CD8-positive, alpha-beta memory T cell (primary cell): ENCODE measurements at regions not wholly inside any gene's neighbourhood (a gene's known extent, or its start where the extent isn't known, plus 50 kb on each side); places are given as distances from the start of the nearest gene placed in this dataset.
"Not testable (repeated sequence)": the region's sequence is repeated elsewhere in the genome, so short reads cannot be mapped to it uniquely, and the experiment has no call there.

ENCODE experiments used
- CTCF ChIA-PET: fragments of 350-600 bp; sonication (Branson Sonifier 250); formaldehyde crosslinking; loops from one replicate; lab custom pipeline; 2021; ENCODE audit warnings: antibody characterized with exemption; lab: Charles Lee
- POLR2A ChIA-PET: fragments of 350-600 bp; sonication (Branson Sonifier 250); formaldehyde crosslinking; loops from one replicate; lab custom pipeline; 2021; ENCODE audit warnings: antibody characterized with exemption; lab: Charles Lee
- DNase-seq, 5 donors: peaks; one replicate each; pipeline versions ENCODE4 v3.0.0 to v3.0.0-alpha.2; 2020 to 2022; ENCODE audit warnings: mixed read lengths in 1 of 5
- H3K27ac ChIP-seq: one replicate; pipeline ENCODE4 v1.7.0; 2013; ENCODE audit warnings: low read depth, mild to moderate bottlenecking, low read length, moderate library complexity
- H3K27me3 ChIP-seq: 2 replicates; pipeline ENCODE4 v1.7.0; 2013; ENCODE audit warnings: low read length, mild to moderate bottlenecking; ENCODE audit not compliant: insufficient read depth, poor library complexity, severe bottlenecking
- H3K36me3 ChIP-seq: 2 replicates; pipeline ENCODE4 v1.7.0; 2013; ENCODE audit warnings: mild to moderate bottlenecking, low read length, moderate library complexity; ENCODE audit not compliant: insufficient read depth
- H3K4me1 ChIP-seq: 2 replicates; pipeline ENCODE4 v1.7.0; 2013; ENCODE audit warnings: mild to moderate bottlenecking, low read length, moderate library complexity; ENCODE audit not compliant: insufficient read depth
- H3K4me3 ChIP-seq: 2 replicates; pipeline ENCODE4 v1.7.0; 2013; ENCODE audit warnings: mild to moderate bottlenecking, low read length
- H3K9me3 ChIP-seq: 2 replicates; pipeline ENCODE4 v1.7.0; 2013; ENCODE audit warnings: mild to moderate bottlenecking, low read length
- H3K27ac Mint-ChIP-seq, 8 donors: one replicate each; pipeline ENCODE4 v1.8.0; 2020 to 2021; ENCODE audit warnings: mixed read lengths in 8 of 8, mild to moderate bottlenecking in 6 of 8, inconsistent platforms in 3 of 8, moderate library complexity in 3 of 8
- H3K27me3 Mint-ChIP-seq, 2 donors: one replicate each; pipeline ENCODE4 v1.8.0; 2020 to 2021; ENCODE audit warnings: mixed read lengths in 2 of 2, mild to moderate bottlenecking in 1 of 2, moderate library complexity in 1 of 2
- H3K36me3 Mint-ChIP-seq, 3 donors: one replicate each; pipeline ENCODE4 v1.8.0; 2020 to 2021; ENCODE audit warnings: mixed read lengths in 3 of 3, inconsistent platforms in 1 of 3, mild to moderate bottlenecking in 1 of 3
- H3K4me1 Mint-ChIP-seq, 3 donors: one replicate each; pipeline ENCODE4 v1.8.0; 2020 to 2021; ENCODE audit warnings: mixed read lengths in 3 of 3, inconsistent platforms in 1 of 3, mild to moderate bottlenecking in 1 of 3
- H3K4me3 Mint-ChIP-seq, 7 donors: one replicate each; pipeline ENCODE4 v1.8.0; 2020 to 2021; ENCODE audit warnings: mixed read lengths in 7 of 7, mild to moderate bottlenecking in 6 of 7, moderate library complexity in 4 of 7, inconsistent platforms in 2 of 7
- H3K9me3 Mint-ChIP-seq, 5 donors: one replicate each; pipeline ENCODE4 v1.8.0; 2020 to 2022; ENCODE audit warnings: mixed read lengths in 5 of 5, mild to moderate bottlenecking in 3 of 5, moderate library complexity in 2 of 5, inconsistent platforms in 1 of 5

DNA sequence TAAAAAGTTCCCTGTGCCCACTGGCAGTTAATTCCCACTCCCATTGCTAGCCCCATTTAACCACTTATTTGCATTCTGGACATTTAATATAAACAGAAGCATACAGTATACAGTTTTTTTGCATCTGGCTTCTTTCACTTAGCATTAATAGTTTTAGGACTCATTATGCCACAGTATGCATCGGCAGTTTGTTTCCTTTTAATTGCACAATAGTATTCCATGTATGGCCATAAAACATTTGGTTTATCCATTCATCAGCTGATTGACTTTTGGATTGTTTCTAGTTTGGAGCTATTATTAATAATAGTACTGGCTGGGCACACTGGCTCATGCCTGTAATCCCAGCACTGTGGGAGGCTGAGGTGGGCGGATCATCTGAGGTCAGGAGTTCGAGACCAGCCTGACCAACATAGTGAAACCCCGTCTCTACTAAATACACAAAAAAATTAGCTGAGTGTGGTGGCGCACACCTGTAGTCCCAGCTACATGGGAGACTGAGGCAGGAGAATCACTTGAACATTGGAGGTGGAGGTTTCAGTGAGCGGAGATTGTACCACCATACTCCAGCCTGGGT is 106.9 kb upstream of the GOLGA6L6 start:
- H3K27me3 ChIP-seq, H3K9me3 ChIP-seq, H3K27me3 Mint-ChIP-seq, DNase-seq, H3K27ac ChIP-seq, H3K36me3 Mint-ChIP-seq, H3K4me3 ChIP-seq, POLR2A ChIA-PET, H3K4me1 Mint-ChIP-seq, H3K4me1 ChIP-seq, H3K4me3 Mint-ChIP-seq, H3K9me3 Mint-ChIP-seq, H3K27ac Mint-ChIP-seq, H3K36me3 ChIP-seq, CTCF ChIA-PET: not testable (repeated sequence)

DNA sequence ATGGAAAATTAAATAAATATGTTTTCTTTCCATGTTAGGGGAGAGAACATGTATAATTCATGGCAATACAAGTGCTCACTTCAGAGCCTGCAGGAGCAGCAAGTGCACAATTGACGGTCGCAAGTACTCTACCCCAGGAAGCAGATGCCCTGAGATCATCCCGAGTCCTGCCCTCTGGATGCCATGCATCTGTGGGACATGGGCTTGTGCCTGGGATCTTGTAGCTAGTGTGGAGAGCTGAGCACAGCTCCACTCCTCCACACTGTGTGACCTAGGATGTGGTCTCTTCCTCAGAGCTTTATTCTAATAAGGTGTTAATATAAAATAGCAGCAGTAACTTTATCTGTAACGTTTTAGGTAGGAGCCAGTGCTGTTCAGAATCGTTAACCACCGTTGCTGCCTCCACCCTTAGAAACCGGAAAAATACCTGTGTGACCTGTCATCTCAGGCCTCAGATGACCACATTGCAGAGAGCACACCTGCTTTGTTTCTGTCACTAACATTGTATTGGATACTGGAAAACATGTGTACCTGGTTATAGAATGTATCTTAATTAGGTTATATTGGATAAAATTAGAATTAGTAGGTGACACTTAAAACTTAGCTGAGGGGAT is 105.0 kb upstream of the GOLGA6L6 start:
- no peak for DNase-seq
- CTCF ChIA-PET, result no interaction called here
- POLR2A ChIA-PET, result no interaction called here
- H3K27me3 ChIP-seq, result no peaks in the 10 kb centered on the region
- Mint-ChIP-seq H3K36me3 (no peaks in the 10 kb centered on the region), H3K27me3 (peaks cover 9 to 16% of the 10 kb centered on the region in 2 donors), H3K9me3 (no peaks in the 10 kb centered on the region), H3K4me3 (no peak overlapping the region), H3K27ac (no peak overlapping the region), H3K4me1 (no peaks in the 10 kb centered on the region)
- H3K27ac ChIP-seq, result no peak overlapping the region
- H3K4me1 ChIP-seq, result no peaks in the 10 kb centered on the region
- no peaks in the 10 kb centered on the region for H3K9me3 ChIP-seq
- no peak overlapping the region for H3K4me3 ChIP-seq
- no peaks in the 10 kb centered on the region for H3K36me3 ChIP-seq

DNA sequence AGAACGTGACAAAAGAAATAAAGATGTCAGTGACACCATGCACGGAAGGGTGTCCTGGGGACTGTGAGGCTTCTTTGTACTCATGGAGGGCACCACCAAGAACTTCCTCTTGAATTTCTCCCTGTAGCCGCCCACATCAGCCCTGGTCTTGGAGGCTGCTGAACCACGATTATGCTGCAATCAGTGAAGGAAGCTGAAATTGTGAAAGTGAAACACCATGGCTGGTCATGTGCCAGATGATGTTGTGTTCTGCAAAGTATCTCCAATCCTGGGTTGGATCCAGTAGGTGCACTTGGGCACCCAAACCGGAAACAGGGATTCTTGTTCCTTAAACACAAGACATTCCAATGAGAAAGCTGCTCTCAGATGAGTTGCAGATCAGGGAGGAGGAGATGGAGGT is 104.4 kb upstream of the GOLGA6L6 start:
- Histone ChIP-seq H3K27me3 (no peaks in the 10 kb centered on the region), H3K4me1 (no peaks in the 10 kb centered on the region), H3K4me3 (no peak overlapping the region), H3K27ac (no peak overlapping the region), H3K36me3 (no peaks in the 10 kb centered on the region), H3K9me3 (no peaks in the 10 kb centered on the region)
- Mint-ChIP-seq H3K27ac (no peak overlapping the region), H3K27me3 (peaks cover 9 to 16% of the 10 kb centered on the region in 2 donors), H3K36me3 (no peaks in the 10 kb centered on the region), H3K4me1 (no peaks in the 10 kb centered on the region), H3K9me3 (no peaks in the 10 kb centered on the region), H3K4me3 (no peak overlapping the region)
- peak in 1 of 5 donors; percentile 37 for DNase-seq
- POLR2A ChIA-PET, result no interaction called here
- CTCF ChIA-PET, result no interaction called here

DNA sequence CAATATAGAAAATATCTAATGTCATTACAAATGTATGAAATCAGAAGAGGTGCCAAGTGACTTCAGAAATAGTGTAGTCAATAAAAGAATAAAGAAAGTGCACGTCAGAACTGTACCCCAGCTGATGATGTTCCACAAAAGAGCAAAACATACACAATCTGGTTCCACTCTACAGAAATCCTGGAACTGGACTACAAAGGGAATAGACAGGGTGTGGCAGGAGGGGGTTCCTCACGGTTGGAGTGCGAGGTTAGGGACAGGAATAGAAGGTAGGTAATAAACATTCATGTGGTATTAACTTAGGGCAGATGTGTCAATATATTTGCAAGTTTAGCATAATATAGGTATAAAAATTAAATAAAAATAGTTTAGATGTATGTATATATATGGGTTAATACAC is 103.3 kb upstream of the GOLGA6L6 start:
- DNase-seq, result no peak
- no peak overlapping the region for H3K27ac ChIP-seq
- peaks cover 9 to 16% of the 10 kb centered on the region in 2 donors for H3K27me3 Mint-ChIP-seq
- H3K9me3 ChIP-seq, result no peaks in the 10 kb centered on the region
- H3K4me3 Mint-ChIP-seq, result no peak overlapping the region
- H3K9me3 Mint-ChIP-seq, result no peaks in the 10 kb centered on the region
- POLR2A ChIA-PET, result no interaction called here
- no peak overlapping the region for H3K27ac Mint-ChIP-seq
- no peaks in the 10 kb centered on the region for H3K4me1 Mint-ChIP-seq
- no peaks in the 10 kb centered on the region for H3K36me3 Mint-ChIP-seq
- no peaks in the 10 kb centered on the region for H3K4me1 ChIP-seq
- no peak overlapping the region for H3K4me3 ChIP-seq
- CTCF ChIA-PET, result no interaction called here
- no peaks in the 10 kb centered on the region for H3K36me3 ChIP-seq
- no peaks in the 10 kb centered on the region for H3K27me3 ChIP-seq

DNA sequence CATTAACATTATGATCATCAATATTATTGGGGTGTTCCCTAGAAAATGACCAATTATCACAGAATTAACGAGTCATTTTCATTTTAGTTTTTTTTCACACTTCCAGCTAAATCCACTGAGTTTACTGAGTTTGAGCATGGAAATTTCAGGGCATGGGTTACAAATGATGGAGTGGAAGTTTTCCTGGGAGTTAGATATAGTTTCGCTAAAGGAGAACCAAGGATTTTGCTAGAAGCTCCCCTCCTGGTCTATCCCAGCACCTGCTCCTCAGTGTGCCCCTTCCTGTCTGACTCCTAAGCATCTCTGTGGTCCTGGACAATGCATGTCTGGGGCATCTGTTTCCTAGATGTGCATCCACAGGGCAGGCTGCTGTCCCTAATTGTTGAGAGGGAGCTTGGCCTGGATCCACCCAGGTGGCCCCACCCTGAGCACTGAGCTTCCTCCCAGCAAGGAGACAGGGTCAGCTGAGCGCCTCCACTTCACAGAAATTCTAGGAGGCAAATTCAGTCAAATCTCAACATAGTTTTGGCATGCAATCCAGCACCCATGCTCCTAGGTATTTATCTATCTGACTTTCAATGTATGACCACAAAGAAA is 102.3 kb upstream of the GOLGA6L6 start:
- Mint-ChIP-seq H3K4me1 (no peaks in the 10 kb centered on the region), H3K27me3 (peaks cover 9 to 16% of the 10 kb centered on the region in 2 donors), H3K27ac (no peak overlapping the region), H3K9me3 (no peaks in the 10 kb centered on the region), H3K4me3 (no peak overlapping the region), H3K36me3 (no peaks in the 10 kb centered on the region)
- Histone ChIP-seq H3K9me3 (no peaks in the 10 kb centered on the region), H3K27ac (no peak overlapping the region), H3K36me3 (no peaks in the 10 kb centered on the region), H3K4me3 (no peak overlapping the region), H3K27me3 (no peaks in the 10 kb centered on the region), H3K4me1 (no peaks in the 10 kb centered on the region)
- DNase-seq, result no peak
- POLR2A ChIA-PET, result no interaction called here
- CTCF ChIA-PET, result interaction anchor here (1.6 kb wide), 1 partner anchor 640 kb away, joined by 5 read pairs; no protein-coding TSS in a partner anchor

DNA sequence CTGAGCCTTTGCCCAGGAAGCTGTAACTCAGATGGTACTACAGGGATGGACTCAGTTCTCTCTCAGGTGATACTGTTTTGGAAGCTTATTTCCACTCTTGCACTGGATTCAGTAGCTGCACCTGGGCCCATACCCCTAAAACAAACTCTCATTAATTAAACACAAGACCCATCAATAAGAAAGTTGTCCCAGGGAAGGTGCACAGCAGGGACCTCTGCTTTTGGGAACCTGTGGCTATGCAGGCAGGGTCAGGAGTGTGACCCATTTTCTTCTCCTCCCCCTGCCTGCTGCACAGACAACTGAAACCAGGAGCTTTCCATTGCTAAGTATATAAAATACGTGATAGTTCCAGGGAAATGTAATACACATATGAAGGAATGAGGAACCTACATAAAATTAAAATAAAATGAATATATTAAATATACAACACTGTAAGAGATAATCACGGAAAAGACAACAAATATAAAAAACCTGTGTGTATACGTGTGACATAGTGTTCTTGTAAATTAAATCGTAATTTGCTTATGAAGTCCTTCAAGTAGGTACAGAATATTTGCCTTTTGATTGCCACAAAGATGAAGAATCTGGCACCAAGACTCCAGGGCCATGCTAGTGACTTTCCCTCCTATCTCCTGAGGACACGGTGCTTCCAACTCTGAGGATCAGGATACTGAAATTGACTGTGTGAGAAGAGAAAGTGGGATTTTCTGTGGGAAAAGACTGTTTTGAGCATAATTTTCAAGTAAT is 101.6 kb upstream of the GOLGA6L6 start:
- no peak overlapping the region for H3K27ac ChIP-seq
- H3K36me3 Mint-ChIP-seq, result no peaks in the 10 kb centered on the region
- H3K4me3 ChIP-seq, result no peak overlapping the region
- no peak overlapping the region for H3K27ac Mint-ChIP-seq
- no peak for DNase-seq
- ChIA-PET POLR2A (no interaction called here), CTCF (interaction anchor here (1.6 kb wide), 1 partner anchor 641 kb away, joined by 5 read pairs; no protein-coding TSS in a partner anchor)
- H3K9me3 Mint-ChIP-seq, result no peaks in the 10 kb centered on the region
- peaks cover 9 to 16% of the 10 kb centered on the region in 2 donors for H3K27me3 Mint-ChIP-seq
- no peaks in the 10 kb centered on the region for H3K4me1 ChIP-seq
- peak overlapping the region in 1 of 7 donors; percentile 18 for H3K4me3 Mint-ChIP-seq
- no peaks in the 10 kb centered on the region for H3K4me1 Mint-ChIP-seq
- H3K9me3 ChIP-seq, result no peaks in the 10 kb centered on the region
- no peaks in the 10 kb centered on the region for H3K36me3 ChIP-seq
- H3K27me3 ChIP-seq, result no peaks in the 10 kb centered on the region

DNA sequence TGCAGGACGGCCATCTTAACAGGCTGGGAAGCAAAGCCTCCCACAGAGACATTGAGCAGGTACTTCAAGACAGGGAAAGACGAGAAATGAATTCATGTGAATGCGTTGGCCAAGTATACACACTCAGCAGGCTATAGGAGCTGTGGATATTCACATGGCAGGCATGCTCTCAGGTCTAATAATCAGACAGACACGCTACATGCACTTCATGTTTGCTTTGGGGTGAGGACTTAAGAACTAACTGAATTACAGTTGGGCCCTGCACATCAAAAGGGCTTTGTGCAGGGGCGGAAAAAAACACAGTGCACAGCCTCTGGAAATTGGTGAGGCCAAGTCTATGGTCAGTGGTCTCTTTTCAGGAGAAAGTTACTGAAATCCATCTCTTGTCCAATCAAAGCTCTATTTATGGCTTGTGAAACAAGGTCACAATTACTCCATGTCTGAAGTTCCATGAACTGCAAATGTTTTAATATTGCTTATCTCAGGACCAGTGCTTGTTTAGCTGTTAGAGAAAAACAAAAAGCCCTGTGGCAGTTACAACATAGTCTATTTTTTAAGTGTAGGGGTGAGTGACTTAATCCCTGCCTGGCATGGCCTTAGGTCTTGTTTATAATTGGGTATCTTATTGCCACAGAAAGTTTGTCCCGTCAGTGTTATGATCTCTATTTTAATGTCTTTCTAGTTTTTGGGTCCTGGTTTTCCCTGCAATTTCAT is 100.6 kb upstream of the GOLGA6L6 start:
- peaks cover 9 to 16% of the 10 kb centered on the region in 2 donors for H3K27me3 Mint-ChIP-seq
- ChIA-PET POLR2A (no interaction called here), CTCF (interaction anchor here (1.6 kb wide), 1 partner anchor 642 kb away, joined by 5 read pairs; no protein-coding TSS in a partner anchor)
- no peaks in the 10 kb centered on the region for H3K4me1 Mint-ChIP-seq
- H3K36me3 ChIP-seq, result no peaks in the 10 kb centered on the region
- H3K27me3 ChIP-seq, result no peaks in the 10 kb centered on the region
- no peaks in the 10 kb centered on the region for H3K4me1 ChIP-seq
- no peaks in the 10 kb centered on the region for H3K36me3 Mint-ChIP-seq
- H3K27ac Mint-ChIP-seq, result no peak overlapping the region
- no peak overlapping the region for H3K4me3 Mint-ChIP-seq
- H3K9me3 ChIP-seq, result no peaks in the 10 kb centered on the region
- no peak overlapping the region for H3K27ac ChIP-seq
- no peak overlapping the region for H3K4me3 ChIP-seq
- H3K9me3 Mint-ChIP-seq, result no peaks in the 10 kb centered on the region
- DNase-seq, result no peak
